ENCODE measurements at regions not wholly inside any gene's neighbourhood (a gene's known extent, or its start where the extent isn't known, plus 50 kb on each side); places are given as distances from the start of the nearest gene placed in this dataset.

- DNase-seq (ENCODE audit: low read depth, low spot score), result no peak
- no peak overlapping the region for H2AFZ ChIP-seq (ENCODE audit: control insufficient read depth, low read depth, low read length)
- H3K4me3 ChIP-seq, result no peak overlapping the region
- FAIRE-seq, result no peak
- H3K4me2 ChIP-seq (ENCODE audit: control insufficient read depth, insufficient read depth), result no peak overlapping the region
- RAD21 ChIA-PET (ENCODE audit: unreplicated experiment), result no interaction called here
- TF ChIP-seq ZNF274 (IDR thresholded peaks at IDR 0.05; ENCODE audit: insufficient read depth, insufficient read length), result no peak
- no peak for TF ChIP-seq SP1 (IDR thresholded peaks at IDR 0.05; ENCODE audit: low read depth, low read length)
- no peak for TF ChIP-seq SUPT20H (IDR thresholded peaks at IDR 0.05; ENCODE audit: borderline replicate concordance, control insufficient read depth, low read depth, low read length)
- no peak for TF ChIP-seq ZNF687 (IDR thresholded peaks at IDR 0.05)
- TF ChIP-seq CUX1 (IDR thresholded peaks at IDR 0.05; ENCODE audit: insufficient replicate concordance, low read depth, low read length), result no peak
- no peak for TF ChIP-seq CHD4 (IDR thresholded peaks at IDR 0.05)
- no peak for TF ChIP-seq RUNX3 (IDR thresholded peaks at IDR 0.05; ENCODE audit: low read length)
- TF ChIP-seq IKZF1 (conservative IDR thresholded peaks at IDR 0.05), result no peak
- no peak for TF ChIP-seq FOS (IDR thresholded peaks at IDR 0.05; ENCODE audit: borderline replicate concordance, extremely low read depth, insufficient read length)
- no peak for TF ChIP-seq FOXM1 (IDR thresholded peaks at IDR 0.05; ENCODE audit: low read depth, low read length)
- H3K36me3 ChIP-seq (ENCODE audit: control insufficient read depth in 2 of 2, insufficient read depth in 2 of 2, low read length in 1 of 2), result no peaks in the 10 kb centered on the region
- H3K27me3 ChIP-seq (replicated peaks in 1 of 2; ENCODE audit: control insufficient read depth in 2 of 2, insufficient read depth in 2 of 2, low read length in 1 of 2), result no peaks in the 10 kb centered on the region
- BruUV-seq (replicated peaks), result no TSS peak
- in situ Hi-C loops (cut with MboI) (no loop called here), intact Hi-C loops (cut with micrococcal nuclease; ENCODE audit: unreplicated experiment) (no loop called here)
- no peaks in the 10 kb centered on the region for H3K79me2 ChIP-seq (ENCODE audit: control insufficient read depth, insufficient read depth, low read length)
- H3K27ac ChIP-seq (ENCODE audit: control insufficient read depth, insufficient read depth), result no peak overlapping the region
- no peak overlapping the region for H3K9ac ChIP-seq (ENCODE audit: control insufficient read depth, insufficient read depth, low read length)
- SMC1A ChIA-PET (ENCODE audit: uncharacterized antibody, unreplicated experiment), result no interaction called here
- ATAC-seq, result no peak
- H4K20me1 ChIP-seq (ENCODE audit: control insufficient read depth, insufficient read depth), result no peaks in the 10 kb centered on the region
- WGBS (ENCODE audit: insufficient coverage, insufficient replicate concordance, low lambda C conversion rate, missing lambda C conversion rate), result 45% methylated on average over 19 of the region's 19 CpGs
- H3K9me3 ChIP-seq (replicated peaks; ENCODE audit: control insufficient read depth, insufficient read depth, low read length), result no peaks in the 10 kb centered on the region
- no peaks in the 10 kb centered on the region for H3K4me1 ChIP-seq (ENCODE audit: control insufficient read depth, insufficient read depth, low read length)
- POLR2A ChIA-PET, result no interaction called here
- CTCF ChIA-PET, result no interaction called here
Observed at GRCh38 chr4:178136736-178137345, 694.6 kb upstream of the AGA start.

Data from GM12878 (cell line).